ENCODE measurements at regions not wholly inside any gene's neighbourhood (a gene's known extent, or its start where the extent isn't known, plus 50 kb on each side); places are given as distances from the start of the nearest gene placed in this dataset.
"Not testable (repeated sequence)": the region's sequence is repeated elsewhere in the genome, so short reads cannot be mapped to it uniquely, and the experiment has no call there.

DNA sequence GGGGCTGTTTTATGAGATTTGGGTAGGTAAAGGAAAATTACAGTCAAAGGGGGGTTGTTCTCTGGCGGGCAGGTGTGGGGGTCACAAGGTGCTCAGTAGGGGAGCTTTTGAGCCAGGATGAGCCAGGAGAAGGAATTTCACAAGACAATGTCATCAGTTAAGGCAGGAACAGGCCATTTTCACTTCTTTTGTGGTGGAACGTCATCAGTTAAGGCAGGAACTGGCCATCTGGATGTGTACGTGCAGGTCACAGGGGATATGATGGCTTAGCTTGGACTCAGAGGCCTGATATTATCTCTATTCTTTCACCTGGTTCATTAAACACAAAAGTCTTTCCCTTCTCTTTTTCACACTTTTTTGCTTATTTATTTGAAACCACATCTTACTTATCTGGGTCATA lies 230.2 kb downstream of the PYDC2 start:
- TF ChIP-seq, protein P1, sequence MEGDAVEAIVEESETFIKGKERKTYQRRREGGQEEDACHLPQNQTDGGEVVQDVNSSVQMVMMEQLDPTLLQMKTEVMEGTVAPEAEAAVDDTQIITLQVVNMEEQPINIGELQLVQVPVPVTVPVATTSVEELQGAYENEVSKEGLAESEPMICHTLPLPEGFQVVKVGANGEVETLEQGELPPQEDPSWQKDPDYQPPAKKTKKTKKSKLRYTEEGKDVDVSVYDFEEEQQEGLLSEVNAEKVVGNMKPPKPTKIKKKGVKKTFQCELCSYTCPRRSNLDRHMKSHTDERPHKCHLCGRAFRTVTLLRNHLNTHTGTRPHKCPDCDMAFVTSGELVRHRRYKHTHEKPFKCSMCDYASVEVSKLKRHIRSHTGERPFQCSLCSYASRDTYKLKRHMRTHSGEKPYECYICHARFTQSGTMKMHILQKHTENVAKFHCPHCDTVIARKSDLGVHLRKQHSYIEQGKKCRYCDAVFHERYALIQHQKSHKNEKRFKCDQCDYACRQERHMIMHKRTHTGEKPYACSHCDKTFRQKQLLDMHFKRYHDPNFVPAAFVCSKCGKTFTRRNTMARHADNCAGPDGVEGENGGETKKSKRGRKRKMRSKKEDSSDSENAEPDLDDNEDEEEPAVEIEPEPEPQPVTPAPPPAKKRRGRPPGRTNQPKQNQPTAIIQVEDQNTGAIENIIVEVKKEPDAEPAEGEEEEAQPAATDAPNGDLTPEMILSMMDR (IDR thresholded peaks at IDR 0.05 in 4 of 5, conservative IDR thresholded peaks at IDR 0.05 in 1 of 5): not testable (repeated sequence)
- not testable (repeated sequence) for TF ChIP-seq POLR2A (IDR thresholded peaks at IDR 0.05)

Data from gastrocnemius medialis (tissue), 4 donors.